Keratinocyte (primary cell): ENCODE measurements at regions not wholly inside any gene's neighbourhood (a gene's known extent, or its start where the extent isn't known, plus 50 kb on each side); places are given as distances from the start of the nearest gene placed in this dataset.

Experiments used
- EZH2 ChIP-seq: IDR thresholded peaks from one replicate; pipeline ENCODE4 v1.6.1; 2012; ENCODE audit warnings: inconsistent platforms, mild to moderate bottlenecking, low read length, moderate library complexity
- TF ChIP-seq, protein P1 (sequence below), 3 experiments: IDR thresholded peaks in 1 of 3; conservative IDR thresholded peaks in 1 of 3; optimal IDR thresholded peaks in 1 of 3; 2 replicates in 2 of 3; 3 replicates in 1 of 3; pipeline versions ENCODE3 to v1.5.1; 2011; ENCODE audit warnings: low read length in 3 of 3, mild to moderate bottlenecking in 3 of 3, moderate library complexity in 2 of 3, control low read depth in 1 of 3, inconsistent platforms in 1 of 3; ENCODE audit not compliant: insufficient read depth in 2 of 3; ENCODE audit errors: extremely low read depth in 1 of 3

DNA sequence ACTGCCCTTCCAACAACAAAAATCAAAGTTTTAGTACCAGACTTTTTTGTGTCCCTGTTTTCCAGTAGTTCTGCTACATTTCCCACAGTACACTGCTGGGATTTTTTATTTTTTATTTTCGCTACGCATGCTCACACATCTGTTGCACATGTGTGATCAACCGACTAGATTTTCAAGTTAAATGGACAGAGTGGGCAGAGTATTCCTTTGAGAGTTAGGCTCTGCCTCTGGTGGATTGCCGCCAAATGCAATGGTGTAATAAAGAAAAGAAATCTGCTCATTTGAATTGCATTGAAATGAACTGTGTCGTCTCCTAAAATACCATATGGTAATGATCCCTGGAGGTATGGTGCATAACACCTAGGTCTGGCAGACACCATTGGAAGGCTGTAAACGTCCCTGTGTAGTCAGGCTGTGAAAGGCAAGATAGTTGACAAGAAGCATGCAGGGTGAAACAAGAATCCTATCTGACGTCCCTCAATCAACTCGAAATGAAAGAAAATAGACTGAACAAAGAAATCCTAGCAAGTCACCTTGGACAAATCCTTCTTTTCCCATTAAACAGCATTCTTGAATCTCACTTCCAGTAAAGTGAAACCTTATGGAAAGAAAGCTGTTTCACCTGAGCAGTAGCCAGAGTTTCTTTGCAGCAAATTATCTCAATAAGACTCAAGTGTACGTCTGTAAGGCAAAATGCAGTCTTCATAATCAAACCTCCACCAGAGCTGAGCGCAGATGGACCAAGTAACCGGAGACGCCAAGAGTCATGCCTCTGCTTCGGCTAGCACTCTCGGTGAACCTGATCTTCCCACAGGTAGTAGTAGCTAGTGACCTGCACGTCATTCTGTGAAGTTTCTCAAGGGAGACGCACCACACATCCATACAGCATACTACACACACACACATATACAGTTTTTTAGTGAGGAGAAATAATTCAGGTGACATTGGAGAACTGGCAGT is 357.3 kb downstream of the CRPPA start:
- TF ChIP-seq, protein P1, sequence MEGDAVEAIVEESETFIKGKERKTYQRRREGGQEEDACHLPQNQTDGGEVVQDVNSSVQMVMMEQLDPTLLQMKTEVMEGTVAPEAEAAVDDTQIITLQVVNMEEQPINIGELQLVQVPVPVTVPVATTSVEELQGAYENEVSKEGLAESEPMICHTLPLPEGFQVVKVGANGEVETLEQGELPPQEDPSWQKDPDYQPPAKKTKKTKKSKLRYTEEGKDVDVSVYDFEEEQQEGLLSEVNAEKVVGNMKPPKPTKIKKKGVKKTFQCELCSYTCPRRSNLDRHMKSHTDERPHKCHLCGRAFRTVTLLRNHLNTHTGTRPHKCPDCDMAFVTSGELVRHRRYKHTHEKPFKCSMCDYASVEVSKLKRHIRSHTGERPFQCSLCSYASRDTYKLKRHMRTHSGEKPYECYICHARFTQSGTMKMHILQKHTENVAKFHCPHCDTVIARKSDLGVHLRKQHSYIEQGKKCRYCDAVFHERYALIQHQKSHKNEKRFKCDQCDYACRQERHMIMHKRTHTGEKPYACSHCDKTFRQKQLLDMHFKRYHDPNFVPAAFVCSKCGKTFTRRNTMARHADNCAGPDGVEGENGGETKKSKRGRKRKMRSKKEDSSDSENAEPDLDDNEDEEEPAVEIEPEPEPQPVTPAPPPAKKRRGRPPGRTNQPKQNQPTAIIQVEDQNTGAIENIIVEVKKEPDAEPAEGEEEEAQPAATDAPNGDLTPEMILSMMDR (optimal IDR thresholded peaks at IDR 0.05 in 1 of 3, IDR thresholded peaks at IDR 0.05 in 1 of 3, conservative IDR thresholded peaks at IDR 0.05 in 1 of 3; ENCODE audit: extremely low read depth in 1 of 3, insufficient read depth in 2 of 3, low read length in 3 of 3) = no peak
- no peak for TF ChIP-seq EZH2
